ENCODE measurements at regions not wholly inside any gene's neighbourhood (a gene's known extent, or its start where the extent isn't known, plus 50 kb on each side); places are given as distances from the start of the nearest gene placed in this dataset.

- no peak for TF ChIP-seq POLR2A (IDR thresholded peaks at IDR 0.05)
- TF ChIP-seq POLR2AphosphoS5 (IDR thresholded peaks at IDR 0.05) = no peak
- TF ChIP-seq CTCF (IDR thresholded peaks at IDR 0.05) = no peak
- no peaks in the 10 kb centered on the region for H3K4me1 ChIP-seq
- no peak for DNase-seq (ENCODE audit: low spot score in 2 of 2)
- no peaks in the 10 kb centered on the region for H3K36me3 ChIP-seq
- H3K4me3 ChIP-seq = no peak overlapping the region
- H3K27me3 ChIP-seq = no peaks in the 10 kb centered on the region
- intact Hi-C loops (cut with DNase I; ENCODE audit: low total_unique reads) = no loop called here
- H3K27ac ChIP-seq = no peak overlapping the region
- H3K9me3 ChIP-seq = peaks cover 12 to 45% of the 10 kb centered on the region in 2 donors
These were observed 607.3 kb downstream of the UQCRFS1 start for GRCh38 chr19:28605501-28606268.

- Histone ChIP-seq H3K4me1 (no peaks in the 10 kb centered on the region), H3K4me3 (no peak overlapping the region), H3K27me3 (no peaks in the 10 kb centered on the region), H3K27ac (no peak overlapping the region), H3K9me3 (peaks cover 12 to 30% of the 10 kb centered on the region in 2 donors), H3K36me3 (no peaks in the 10 kb centered on the region)
- no peak for TF ChIP-seq POLR2AphosphoS5 (IDR thresholded peaks at IDR 0.05)
- no peak for TF ChIP-seq CTCF (IDR thresholded peaks at IDR 0.05)
- TF ChIP-seq POLR2A (IDR thresholded peaks at IDR 0.05) = no peak
- intact Hi-C loops (cut with DNase I; ENCODE audit: low total_unique reads) = no loop called here
- no peak for DNase-seq (ENCODE audit: low spot score in 2 of 2)
These were observed 609.5 kb downstream of the UQCRFS1 start for GRCh38 chr19:28603453-28603852.

GRCh38 chr19:28602675-28603298 lies 610.2 kb downstream of the UQCRFS1 start:
- H3K9me3 ChIP-seq = peaks cover 10 to 24% of the 10 kb centered on the region in 2 donors
- intact Hi-C loops (cut with DNase I; ENCODE audit: low total_unique reads) = no loop called here
- H3K36me3 ChIP-seq = no peaks in the 10 kb centered on the region
- no peak overlapping the region for H3K27ac ChIP-seq
- H3K4me1 ChIP-seq = no peaks in the 10 kb centered on the region
- DNase-seq (ENCODE audit: low spot score in 2 of 2) = no peak
- no peak overlapping the region for H3K4me3 ChIP-seq
- TF ChIP-seq POLR2A (IDR thresholded peaks at IDR 0.05) (no peak), POLR2AphosphoS5 (IDR thresholded peaks at IDR 0.05) (no peak), CTCF (IDR thresholded peaks at IDR 0.05) (no peak)
- H3K27me3 ChIP-seq = no peaks in the 10 kb centered on the region

GRCh38 chr19:28601723-28602440 lies 611.1 kb downstream of the UQCRFS1 start:
- Histone ChIP-seq H3K27me3 (no peaks in the 10 kb centered on the region), H3K36me3 (no peaks in the 10 kb centered on the region), H3K9me3 (peaks cover 4 to 15% of the 10 kb centered on the region in 2 donors), H3K4me3 (no peak overlapping the region), H3K4me1 (no peaks in the 10 kb centered on the region), H3K27ac (no peak overlapping the region)
- no peak for DNase-seq (ENCODE audit: low spot score in 2 of 2)
- intact Hi-C loops (cut with DNase I; ENCODE audit: low total_unique reads) = no loop called here
- no peak for TF ChIP-seq POLR2AphosphoS5 (IDR thresholded peaks at IDR 0.05)
- TF ChIP-seq POLR2A (IDR thresholded peaks at IDR 0.05) = no peak
- no peak for TF ChIP-seq CTCF (IDR thresholded peaks at IDR 0.05)

GRCh38 chr19:28598861-28599260 lies 614.1 kb downstream of the UQCRFS1 start:
- no peaks in the 10 kb centered on the region for H3K27me3 ChIP-seq
- H3K27ac ChIP-seq = no peak overlapping the region
- peaks cover 0 to 6% of the 10 kb centered on the region in 2 donors for H3K9me3 ChIP-seq
- TF ChIP-seq POLR2AphosphoS5 (IDR thresholded peaks at IDR 0.05) (no peak), POLR2A (IDR thresholded peaks at IDR 0.05) (no peak), CTCF (IDR thresholded peaks at IDR 0.05) (no peak)
- H3K36me3 ChIP-seq = no peaks in the 10 kb centered on the region
- intact Hi-C loops (cut with DNase I; ENCODE audit: low total_unique reads) = no loop called here
- no peak overlapping the region for H3K4me3 ChIP-seq
- H3K4me1 ChIP-seq = no peaks in the 10 kb centered on the region
- DNase-seq (ENCODE audit: low spot score in 2 of 2) = no peak
